Astrocyte of the cerebellum (primary cell): ENCODE measurements at regions not wholly inside any gene's neighbourhood (a gene's known extent, or its start where the extent isn't known, plus 50 kb on each side); places are given as distances from the start of the nearest gene placed in this dataset.

Source experiments
- DNase-seq: peaks from one replicate; pipeline ENCODE4 v3.0.0-alpha.2; 2011; ENCODE audit warnings: low read depth
- H3K4me3 ChIP-seq: 2 replicates; pipeline ENCODE4 v1.5.1; 2011; ENCODE audit warnings: mild to moderate bottlenecking, low read depth, low read length, moderate library complexity
- in situ Hi-C: cut with HindIII; loops from 2 replicates; pipeline ENCODE4 v1.10.0; 2017; ENCODE audit warnings: low sequenced_read_pairs
- TF ChIP-seq, protein P1 (sequence below): IDR thresholded peaks from 2 replicates; pipeline ENCODE4 v1.5.1; 2012; ENCODE audit warnings: low read length, low read depth, moderate library complexity, mild to moderate bottlenecking; ENCODE audit errors: missing control alignments

DNA sequence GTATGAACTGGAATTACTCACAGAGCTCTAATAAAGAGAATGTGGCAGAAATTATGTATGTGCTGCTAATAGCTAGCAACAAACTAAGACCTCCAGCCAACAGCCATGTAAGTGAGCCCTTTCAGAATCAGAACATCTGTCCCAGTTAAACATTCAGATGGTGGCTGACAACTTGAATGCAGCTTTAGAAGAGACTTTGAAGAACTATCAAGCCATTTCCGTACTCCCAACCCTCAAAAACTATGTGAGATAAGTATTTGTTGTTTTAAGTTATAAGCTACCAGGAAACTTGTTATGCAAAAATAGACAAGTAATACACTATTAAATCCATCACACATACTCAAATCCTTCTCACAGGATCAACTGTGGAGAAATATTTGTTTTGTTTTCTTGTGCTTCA is 205.2 kb upstream of the EDIL3 start:
- in situ Hi-C loops: no loop called here
- H3K4me3 ChIP-seq: no peak overlapping the region
- TF ChIP-seq, protein P1, sequence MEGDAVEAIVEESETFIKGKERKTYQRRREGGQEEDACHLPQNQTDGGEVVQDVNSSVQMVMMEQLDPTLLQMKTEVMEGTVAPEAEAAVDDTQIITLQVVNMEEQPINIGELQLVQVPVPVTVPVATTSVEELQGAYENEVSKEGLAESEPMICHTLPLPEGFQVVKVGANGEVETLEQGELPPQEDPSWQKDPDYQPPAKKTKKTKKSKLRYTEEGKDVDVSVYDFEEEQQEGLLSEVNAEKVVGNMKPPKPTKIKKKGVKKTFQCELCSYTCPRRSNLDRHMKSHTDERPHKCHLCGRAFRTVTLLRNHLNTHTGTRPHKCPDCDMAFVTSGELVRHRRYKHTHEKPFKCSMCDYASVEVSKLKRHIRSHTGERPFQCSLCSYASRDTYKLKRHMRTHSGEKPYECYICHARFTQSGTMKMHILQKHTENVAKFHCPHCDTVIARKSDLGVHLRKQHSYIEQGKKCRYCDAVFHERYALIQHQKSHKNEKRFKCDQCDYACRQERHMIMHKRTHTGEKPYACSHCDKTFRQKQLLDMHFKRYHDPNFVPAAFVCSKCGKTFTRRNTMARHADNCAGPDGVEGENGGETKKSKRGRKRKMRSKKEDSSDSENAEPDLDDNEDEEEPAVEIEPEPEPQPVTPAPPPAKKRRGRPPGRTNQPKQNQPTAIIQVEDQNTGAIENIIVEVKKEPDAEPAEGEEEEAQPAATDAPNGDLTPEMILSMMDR: no peak
- no peak for DNase-seq

DNA sequence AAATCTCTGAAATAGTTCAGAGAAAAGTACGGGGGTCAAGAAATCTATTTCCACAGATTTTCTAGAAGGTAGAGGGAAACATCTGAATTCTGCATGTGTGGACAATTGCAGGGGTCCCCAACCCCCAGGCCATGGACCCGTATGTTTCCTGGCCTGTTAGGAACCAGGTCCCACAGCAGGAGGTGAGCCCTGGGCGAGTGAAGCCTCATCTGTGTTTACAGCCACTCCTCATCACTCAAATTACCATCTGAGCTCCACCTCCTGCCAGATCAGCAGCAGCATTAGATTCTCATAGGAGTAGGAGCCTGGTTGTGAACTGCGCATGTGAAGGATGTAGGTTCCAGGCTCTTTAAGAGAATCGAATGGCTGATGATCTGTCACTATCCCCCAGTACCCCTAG is 200.5 kb upstream of the EDIL3 start:
- in situ Hi-C loops: no loop called here
- no peak for DNase-seq
- TF ChIP-seq, protein P1: no peak
- H3K4me3 ChIP-seq: no peak overlapping the region

DNA sequence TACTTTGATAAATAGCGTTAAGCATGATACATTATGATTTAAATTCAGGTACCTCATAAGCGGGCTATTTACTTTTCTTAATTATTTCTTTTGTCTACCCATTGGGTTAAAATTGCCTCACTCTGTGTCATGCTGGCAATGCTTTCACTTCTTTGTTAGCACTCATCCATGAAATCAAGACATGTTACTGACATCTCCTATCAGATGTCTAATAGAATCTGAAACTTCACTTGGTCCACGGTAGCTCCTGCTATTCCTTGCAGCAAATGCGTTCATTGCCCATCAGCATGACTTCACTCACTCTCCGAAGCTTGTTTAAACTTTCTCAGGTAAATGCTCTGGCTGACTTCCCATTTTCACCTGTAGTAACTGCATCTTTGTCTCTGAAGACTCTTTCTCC is 193.5 kb upstream of the EDIL3 start:
- no peak overlapping the region for H3K4me3 ChIP-seq
- in situ Hi-C loops: no loop called here
- DNase-seq: no peak
- TF ChIP-seq, protein P1: no peak

DNA sequence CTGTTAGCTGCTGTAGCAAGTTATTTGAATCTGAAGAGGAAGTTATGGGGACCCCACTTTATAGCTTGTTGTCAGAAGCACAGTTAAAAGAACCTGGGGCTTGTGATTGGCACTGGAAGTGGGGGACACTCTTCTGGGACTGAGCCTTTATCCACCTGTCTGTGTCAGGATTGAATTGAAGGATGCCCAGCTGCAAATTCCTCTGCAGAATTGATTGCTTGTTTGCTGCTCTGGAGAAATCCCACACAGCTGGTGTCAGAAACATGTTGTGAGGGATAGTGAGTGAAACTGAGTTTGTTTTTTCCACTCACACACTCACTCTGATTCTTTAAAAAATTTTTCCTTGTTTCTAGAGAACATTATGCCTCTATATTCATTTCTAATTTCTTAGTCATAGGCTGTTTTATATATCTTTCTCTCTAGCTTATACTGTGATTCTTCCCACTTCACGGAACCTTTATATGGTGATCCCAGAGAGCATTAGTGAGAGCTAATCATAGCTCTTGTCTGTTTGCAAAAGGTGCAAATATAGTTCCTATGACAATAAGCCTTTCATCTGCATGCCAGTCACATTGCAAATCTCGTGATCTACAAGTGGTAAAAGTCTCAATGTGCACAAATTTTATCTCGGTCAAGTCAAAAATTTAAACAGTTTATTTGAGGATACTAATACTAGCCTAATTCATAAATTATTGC is 188.5 kb upstream of the EDIL3 start:
- TF ChIP-seq, protein P1: no peak
- H3K4me3 ChIP-seq: no peak overlapping the region
- in situ Hi-C loops: no loop called here
- DNase-seq: no peak

DNA sequence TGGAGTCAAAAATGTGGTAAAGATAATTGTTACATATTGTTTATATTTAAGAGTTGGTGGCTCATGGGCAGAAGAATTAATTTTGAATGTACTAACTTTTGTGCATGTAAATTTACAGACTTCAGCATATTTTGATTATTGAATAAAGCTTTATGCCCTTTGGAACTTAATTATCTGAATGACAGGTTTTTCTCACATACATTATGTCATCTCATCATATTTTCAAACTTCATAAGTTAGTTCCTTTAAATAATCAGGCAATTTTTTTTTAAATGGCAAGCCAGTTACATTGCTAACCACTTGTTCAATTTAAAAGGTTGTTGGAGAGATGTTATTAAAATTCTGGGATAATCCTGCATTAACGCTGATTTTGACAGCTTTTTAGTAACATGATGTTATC is 184.6 kb upstream of the EDIL3 start:
- TF ChIP-seq, protein P1: no peak
- in situ Hi-C loops: no loop called here
- DNase-seq: no peak
- no peak overlapping the region for H3K4me3 ChIP-seq

DNA sequence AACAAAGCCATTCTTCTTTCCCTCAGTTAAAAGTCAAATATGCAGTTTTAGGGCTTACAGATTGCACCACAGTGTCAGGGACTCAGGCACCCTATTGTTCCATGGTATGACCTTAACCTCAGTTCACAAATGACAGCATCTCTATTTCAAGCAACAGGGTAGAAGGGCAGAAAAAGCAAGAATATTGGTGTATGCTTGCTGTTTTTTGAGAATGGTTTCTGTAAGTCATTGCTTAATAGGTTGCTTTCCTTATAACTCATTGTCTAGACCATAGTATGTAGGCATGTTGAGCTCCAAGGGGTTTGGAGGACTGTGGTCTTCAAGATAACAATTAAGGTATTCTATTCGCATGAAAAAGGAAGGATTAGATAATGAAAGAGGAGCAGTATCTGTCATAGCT is 183.5 kb upstream of the EDIL3 start:
- TF ChIP-seq, protein P1: no peak
- DNase-seq: no peak
- in situ Hi-C loops: no loop called here
- no peak overlapping the region for H3K4me3 ChIP-seq
